ENCODE measurements at regions not wholly inside any gene's neighbourhood (a gene's known extent, or its start where the extent isn't known, plus 50 kb on each side); places are given as distances from the start of the nearest gene placed in this dataset.
A peak's percentile ranks its signal among the peaks of the same experiment; 100 is the strongest.

GRCh38 chr13:70841240-70842061 lies 733.2 kb upstream of the KLHL1 start:
- no peak overlapping the region for H3K4me3 ChIP-seq (ENCODE audit: control insufficient read depth in 1 of 7, extremely low read depth in 1 of 7, insufficient read depth in 4 of 7, low read depth in 2 of 7, low read length in 6 of 7)
- peaks cover 0 to 2% (median 0%) of the 10 kb centered on the region in 5 experiments for H3K9me3 ChIP-seq (ENCODE audit: control extremely low read depth in 1 of 5, control insufficient read depth in 4 of 5, insufficient read depth in 2 of 5, low read depth in 1 of 5, low read length in 4 of 5)
- ChIA-PET POLR2A (no interaction called here), CTCF (no interaction called here)
- H3K27ac ChIP-seq (ENCODE audit: insufficient read depth in 1 of 2, low read depth in 1 of 2, low read length in 2 of 2, poor library complexity in 1 of 2, severe bottlenecking in 2 of 2) = no peak overlapping the region
- no peaks in the 10 kb centered on the region for H3K27me3 ChIP-seq (replicated peaks in 2 of 5; ENCODE audit: control insufficient read depth in 4 of 5, insufficient read depth in 5 of 5, low read length in 4 of 5)
- H3K4me1 ChIP-seq (ENCODE audit: control extremely low read depth in 1 of 4, control insufficient read depth in 4 of 4, insufficient read depth in 4 of 4, low read length in 3 of 4) = no peaks in the 10 kb centered on the region
- WGBS (ENCODE audit: insufficient coverage) = 85% methylated on average over 9 of the region's 12 CpGs
- DNase-seq = no peak
- H3K36me3 ChIP-seq (ENCODE audit: control insufficient read depth in 4 of 4, insufficient read depth in 4 of 4, low read length in 3 of 4) = no peaks in the 10 kb centered on the region

GRCh38 chr13:70835371-70835770 lies 727.1 kb upstream of the KLHL1 start:
- no peak overlapping the region for H3K4me3 ChIP-seq (ENCODE audit: control insufficient read depth in 1 of 7, extremely low read depth in 1 of 7, insufficient read depth in 4 of 7, low read depth in 2 of 7, low read length in 6 of 7)
- DNase-seq = no peak
- WGBS (ENCODE audit: insufficient coverage) = no CpG with 5 or more reads among the region's 1 CpG
- no peaks in the 10 kb centered on the region for H3K27me3 ChIP-seq (replicated peaks in 2 of 5; ENCODE audit: control insufficient read depth in 4 of 5, insufficient read depth in 5 of 5, low read length in 4 of 5)
- H3K4me1 ChIP-seq (ENCODE audit: control extremely low read depth in 1 of 4, control insufficient read depth in 4 of 4, insufficient read depth in 4 of 4, low read length in 3 of 4) = no peaks in the 10 kb centered on the region
- ChIA-PET POLR2A (no interaction called here), CTCF (no interaction called here)
- H3K9me3 ChIP-seq (ENCODE audit: control extremely low read depth in 1 of 5, control insufficient read depth in 4 of 5, insufficient read depth in 2 of 5, low read depth in 1 of 5, low read length in 4 of 5) = no peaks in the 10 kb centered on the region
- H3K36me3 ChIP-seq (ENCODE audit: control insufficient read depth in 4 of 4, insufficient read depth in 4 of 4, low read length in 3 of 4) = no peaks in the 10 kb centered on the region
- H3K27ac ChIP-seq (ENCODE audit: insufficient read depth in 1 of 2, low read depth in 1 of 2, low read length in 2 of 2, poor library complexity in 1 of 2, severe bottlenecking in 2 of 2) = no peak overlapping the region

GRCh38 chr13:70829748-70830147 lies 721.5 kb upstream of the KLHL1 start:
- Histone ChIP-seq H3K9me3 (ENCODE audit: control extremely low read depth in 1 of 5, control insufficient read depth in 4 of 5, insufficient read depth in 2 of 5, low read depth in 1 of 5, low read length in 4 of 5) (no peaks in the 10 kb centered on the region), H3K4me1 (ENCODE audit: control extremely low read depth in 1 of 4, control insufficient read depth in 4 of 4, insufficient read depth in 4 of 4, low read length in 3 of 4) (peaks cover 0 to 4% (median 2%) of the 10 kb centered on the region in 4 experiments), H3K27ac (ENCODE audit: insufficient read depth in 1 of 2, low read depth in 1 of 2, low read length in 2 of 2, poor library complexity in 1 of 2, severe bottlenecking in 2 of 2) (no peak overlapping the region), H3K36me3 (ENCODE audit: control insufficient read depth in 4 of 4, insufficient read depth in 4 of 4, low read length in 3 of 4) (no peaks in the 10 kb centered on the region), H3K4me3 (ENCODE audit: control insufficient read depth in 1 of 7, extremely low read depth in 1 of 7, insufficient read depth in 4 of 7, low read depth in 2 of 7, low read length in 6 of 7) (no peak overlapping the region), H3K27me3 (replicated peaks in 2 of 5; ENCODE audit: control insufficient read depth in 4 of 5, insufficient read depth in 5 of 5, low read length in 4 of 5) (no peaks in the 10 kb centered on the region)
- CTCF ChIA-PET = interaction anchor here (1.1 kb wide), 1 partner anchor 15 kb away, joined by 3 read pairs; no protein-coding TSS in a partner anchor
- DNase-seq = peak in 2 of 3 donors; percentile 27 to 29
- POLR2A ChIA-PET = no interaction called here
- no CpG with 5 or more reads among the region's 4 CpGs for WGBS (ENCODE audit: insufficient coverage)

- no peaks in the 10 kb centered on the region for H3K9me3 ChIP-seq (ENCODE audit: control extremely low read depth in 1 of 5, control insufficient read depth in 4 of 5, insufficient read depth in 2 of 5, low read depth in 1 of 5, low read length in 4 of 5)
- no peak overlapping the region for H3K4me3 ChIP-seq (ENCODE audit: control insufficient read depth in 1 of 7, extremely low read depth in 1 of 7, insufficient read depth in 4 of 7, low read depth in 2 of 7, low read length in 6 of 7)
- ChIA-PET CTCF (no interaction called here), POLR2A (no interaction called here)
- no peak for DNase-seq
- H3K27ac ChIP-seq (ENCODE audit: insufficient read depth in 1 of 2, low read depth in 1 of 2, low read length in 2 of 2, poor library complexity in 1 of 2, severe bottlenecking in 2 of 2) = no peak overlapping the region
- no peaks in the 10 kb centered on the region for H3K27me3 ChIP-seq (replicated peaks in 2 of 5; ENCODE audit: control insufficient read depth in 4 of 5, insufficient read depth in 5 of 5, low read length in 4 of 5)
- no peaks in the 10 kb centered on the region for H3K36me3 ChIP-seq (ENCODE audit: control insufficient read depth in 4 of 4, insufficient read depth in 4 of 4, low read length in 3 of 4)
- 100% methylated on average over 1 of the region's 2 CpGs for WGBS (ENCODE audit: insufficient coverage)
- no peaks in the 10 kb centered on the region for H3K4me1 ChIP-seq (ENCODE audit: control extremely low read depth in 1 of 4, control insufficient read depth in 4 of 4, insufficient read depth in 4 of 4, low read length in 3 of 4)
These were observed 709.3 kb upstream of the KLHL1 start for GRCh38 chr13:70817576-70817975.

GRCh38 chr13:70816853-70817252 lies 708.6 kb upstream of the KLHL1 start:
- CTCF ChIA-PET = no interaction called here

GRCh38 chr13:70814684-70815083 lies 706.4 kb upstream of the KLHL1 start:
- no peak overlapping the region for H3K4me3 ChIP-seq (ENCODE audit: control insufficient read depth in 1 of 7, extremely low read depth in 1 of 7, insufficient read depth in 4 of 7, low read depth in 2 of 7, low read length in 6 of 7)
- H3K9me3 ChIP-seq (ENCODE audit: control extremely low read depth in 1 of 5, control insufficient read depth in 4 of 5, insufficient read depth in 2 of 5, low read depth in 1 of 5, low read length in 4 of 5) = peaks cover 0 to under 1% (median 0%) of the 10 kb centered on the region in 5 experiments
- no peak overlapping the region for H3K27ac ChIP-seq (ENCODE audit: insufficient read depth in 1 of 2, low read depth in 1 of 2, low read length in 2 of 2, poor library complexity in 1 of 2, severe bottlenecking in 2 of 2)
- no peaks in the 10 kb centered on the region for H3K36me3 ChIP-seq (ENCODE audit: control insufficient read depth in 4 of 4, insufficient read depth in 4 of 4, low read length in 3 of 4)
- ChIA-PET CTCF (interaction anchor here (0.7 kb wide), 1 partner anchor 16 kb away, joined by 3 read pairs; no protein-coding TSS in a partner anchor), POLR2A (no interaction called here)
- WGBS (ENCODE audit: insufficient coverage) = 86% methylated on average over 2 of the region's 3 CpGs
- H3K4me1 ChIP-seq (ENCODE audit: control extremely low read depth in 1 of 4, control insufficient read depth in 4 of 4, insufficient read depth in 4 of 4, low read length in 3 of 4) = no peaks in the 10 kb centered on the region
- no peaks in the 10 kb centered on the region for H3K27me3 ChIP-seq (replicated peaks in 2 of 5; ENCODE audit: control insufficient read depth in 4 of 5, insufficient read depth in 5 of 5, low read length in 4 of 5)
- DNase-seq = peak in 2 of 3 donors; percentile 7 to 15

More at GRCh38 chr13:70816853-70817252, 708.6 kb upstream of the KLHL1 start:
- Histone ChIP-seq H3K4me1 (ENCODE audit: control extremely low read depth in 1 of 4, control insufficient read depth in 4 of 4, insufficient read depth in 4 of 4, low read length in 3 of 4) (no peaks in the 10 kb centered on the region), H3K9me3 (ENCODE audit: control extremely low read depth in 1 of 5, control insufficient read depth in 4 of 5, insufficient read depth in 2 of 5, low read depth in 1 of 5, low read length in 4 of 5) (no peaks in the 10 kb centered on the region), H3K27ac (ENCODE audit: insufficient read depth in 1 of 2, low read depth in 1 of 2, low read length in 2 of 2, poor library complexity in 1 of 2, severe bottlenecking in 2 of 2) (no peak overlapping the region), H3K4me3 (ENCODE audit: control insufficient read depth in 1 of 7, extremely low read depth in 1 of 7, insufficient read depth in 4 of 7, low read depth in 2 of 7, low read length in 6 of 7) (no peak overlapping the region), H3K27me3 (replicated peaks in 2 of 5; ENCODE audit: control insufficient read depth in 4 of 5, insufficient read depth in 5 of 5, low read length in 4 of 5) (no peaks in the 10 kb centered on the region), H3K36me3 (ENCODE audit: control insufficient read depth in 4 of 4, insufficient read depth in 4 of 4, low read length in 3 of 4) (no peaks in the 10 kb centered on the region)
- DNase-seq = no peak
- WGBS (ENCODE audit: insufficient coverage) = 100% methylated on average over 2 of the region's 5 CpGs
- POLR2A ChIA-PET = no interaction called here

GRCh38 chr13:70812481-70812880 lies 704.2 kb upstream of the KLHL1 start:
- DNase-seq = no peak
- H3K4me3 ChIP-seq (ENCODE audit: control insufficient read depth in 1 of 7, extremely low read depth in 1 of 7, insufficient read depth in 4 of 7, low read depth in 2 of 7, low read length in 6 of 7) = no peak overlapping the region
- H3K4me1 ChIP-seq (ENCODE audit: control extremely low read depth in 1 of 4, control insufficient read depth in 4 of 4, insufficient read depth in 4 of 4, low read length in 3 of 4) = no peaks in the 10 kb centered on the region
- H3K36me3 ChIP-seq (ENCODE audit: control insufficient read depth in 4 of 4, insufficient read depth in 4 of 4, low read length in 3 of 4) = no peaks in the 10 kb centered on the region
- H3K9me3 ChIP-seq (ENCODE audit: control extremely low read depth in 1 of 5, control insufficient read depth in 4 of 5, insufficient read depth in 2 of 5, low read depth in 1 of 5, low read length in 4 of 5) = peaks cover 0 to 6% (median 0%) of the 10 kb centered on the region in 5 experiments
- ChIA-PET CTCF (no interaction called here), POLR2A (no interaction called here)
- H3K27me3 ChIP-seq (replicated peaks in 2 of 5; ENCODE audit: control insufficient read depth in 4 of 5, insufficient read depth in 5 of 5, low read length in 4 of 5) = no peaks in the 10 kb centered on the region
- H3K27ac ChIP-seq (ENCODE audit: insufficient read depth in 1 of 2, low read depth in 1 of 2, low read length in 2 of 2, poor library complexity in 1 of 2, severe bottlenecking in 2 of 2) = no peak overlapping the region
